H1 (cell line): ENCODE measurements at regions not wholly inside any gene's neighbourhood (a gene's known extent, or its start where the extent isn't known, plus 50 kb on each side); places are given as distances from the start of the nearest gene placed in this dataset.

Experiments used
- CTCF ChIA-PET: fragments of 300-600 bp; sonication (Branson Sonifier 250); formaldehyde crosslinking; loops from one replicate; lab custom pipeline; 2021; ENCODE audit not compliant: partially characterized antibody; lab: Charles Lee
- POLR2A ChIA-PET: fragments of 300-600 bp; sonication (Branson Sonifier 250); formaldehyde crosslinking; loops from one replicate; lab custom pipeline; 2021; ENCODE audit warnings: inconsistent platforms; ENCODE audit not compliant: partially characterized antibody; lab: Charles Lee
- DNase-seq, 2 experiments: peaks; one replicate each; pipeline versions ENCODE4 v3.0.0 to v3.0.0-alpha.2; 2010 to 2022; ENCODE audit warnings: low spot score in 2 of 2, low read depth in 1 of 2, mixed read lengths in 1 of 2
- FAIRE-seq: peaks from 2 replicates; lab custom pipeline; 2011; peaks lifted over from hg19 to GRCh38; lab: Jason Lieb, UNC
- H2AFZ ChIP-seq: 2 replicates; pipeline ENCODE4 v1.8.1; 2012; ENCODE audit warnings: low read length, inconsistent platforms
- H2AK5ac ChIP-seq: 2 replicates; pipeline ENCODE4 v1.6.1; 2013; ENCODE audit warnings: low read depth, low read length
- H2BK120ac ChIP-seq: replicated peaks from 2 replicates; pipeline ENCODE3; 2013; ENCODE audit warnings: low read depth, low read length, inconsistent platforms
- H2BK12ac ChIP-seq: 2 replicates; pipeline ENCODE4 v1.6.1; 2013; ENCODE audit warnings: low read depth, low read length
- H2BK15ac ChIP-seq: 2 replicates; pipeline ENCODE4 v1.6.1; 2013; ENCODE audit warnings: low read length
- H2BK20ac ChIP-seq: 2 replicates; pipeline ENCODE4 v1.6.1; 2013; ENCODE audit warnings: low read length
- H2BK5ac ChIP-seq: 2 replicates; pipeline ENCODE4 v1.6.1; 2013; ENCODE audit warnings: low read depth, low read length
- H3K14ac ChIP-seq: 2 replicates; pipeline ENCODE4 v1.6.1; 2013; ENCODE audit warnings: inconsistent platforms; ENCODE audit not compliant: insufficient read length
- H3K18ac ChIP-seq: 2 replicates; pipeline ENCODE4 v1.6.1; 2013; ENCODE audit warnings: low read length; ENCODE audit errors: extremely low read depth
- H3K23ac ChIP-seq: 2 replicates; pipeline ENCODE4 v1.6.1; 2013; ENCODE audit warnings: inconsistent platforms; ENCODE audit not compliant: insufficient read length
- H3K23me2 ChIP-seq: 2 replicates; pipeline ENCODE4 v1.6.1; 2013; ENCODE audit warnings: low read depth, low read length
- H3K27ac ChIP-seq: 2 replicates; pipeline ENCODE4 v1.6.1; 2011; ENCODE audit warnings: low read depth, low read length, inconsistent platforms
- H3K27me3 ChIP-seq, 4 experiments: replicated peaks in 1 of 4; 1 replicate in 1 of 4; 2 replicates in 3 of 4; pipeline versions ENCODE4 v1.6.1 to v1.8.1; 2011 to 2013; ENCODE audit warnings: low read length in 3 of 4, mild to moderate bottlenecking in 3 of 4, inconsistent platforms in 2 of 4, mixed read lengths in 2 of 4, moderate library complexity in 1 of 4; ENCODE audit not compliant: control insufficient read depth in 3 of 4, insufficient read depth in 3 of 4; ENCODE audit errors: extremely low read depth in 1 of 4
- H3K36me3 ChIP-seq, 4 experiments: 2 replicates each; pipeline versions ENCODE4 v1.6.1 to v1.8.1; 2011 to 2013; ENCODE audit warnings: mild to moderate bottlenecking in 4 of 4, low read length in 3 of 4, moderate library complexity in 2 of 4, control low read depth in 1 of 4, inconsistent platforms in 1 of 4; ENCODE audit not compliant: insufficient read depth in 4 of 4, control insufficient read depth in 2 of 4
- H3K4ac ChIP-seq: replicated peaks from 2 replicates; pipeline ENCODE3; 2013; ENCODE audit warnings: low read length, low read depth, mixed read lengths, inconsistent platforms; ENCODE audit not compliant: insufficient read length
- H3K4me1 ChIP-seq, 4 experiments: replicated peaks in 1 of 4; 1 replicate in 1 of 4; 2 replicates in 3 of 4; pipeline versions ENCODE4 v1.6.1 to v1.8.1; 2011 to 2013; ENCODE audit warnings: low read length in 3 of 4, inconsistent platforms in 2 of 4, mixed read lengths in 1 of 4; ENCODE audit not compliant: insufficient read depth in 4 of 4, control insufficient read depth in 3 of 4
- H3K4me2 ChIP-seq, 2 experiments: 2 replicates each; pipeline versions ENCODE4 v1.6.1 to v1.8.1; 2011 to 2013; ENCODE audit warnings: low read depth in 2 of 2, low read length in 2 of 2, control low read depth in 1 of 2, inconsistent platforms in 1 of 2, mild to moderate bottlenecking in 1 of 2; ENCODE audit not compliant: insufficient read depth in 1 of 2
- H3K4me3 ChIP-seq, 4 experiments: fragments of 200-600, 300-600 bp in 1 of 4; sonication (generic), shearing (Covaris generic), sonication (Bioruptor Twin) in 1 of 4; 2 replicates each; pipeline versions ENCODE4 v1.5.1 to v1.8.1; 2011 to 2016; ENCODE audit warnings: low read length in 4 of 4, low read depth in 3 of 4, control low read depth in 2 of 4, inconsistent platforms in 2 of 4, mild to moderate bottlenecking in 2 of 4, mixed read lengths in 1 of 4, moderate library complexity in 1 of 4; ENCODE audit not compliant: insufficient read depth in 2 of 4; ENCODE audit errors: extremely low read depth in 1 of 4
- H3K56ac ChIP-seq: replicated peaks from 2 replicates; pipeline ENCODE3; 2013; ENCODE audit warnings: low read depth, mild to moderate bottlenecking, mixed read lengths, low read length, inconsistent platforms; ENCODE audit not compliant: insufficient read length
- H3K79me1 ChIP-seq: 2 replicates; pipeline ENCODE4 v1.6.1; 2013; ENCODE audit warnings: low read depth, low read length, control low read depth
- H3K79me2 ChIP-seq, 2 experiments: 2 replicates each; pipeline versions ENCODE4 v1.6.1 to v1.8.1; 2012 to 2013; ENCODE audit warnings: low read length in 2 of 2, mild to moderate bottlenecking in 2 of 2, inconsistent platforms in 1 of 2; ENCODE audit not compliant: insufficient read depth in 2 of 2, control insufficient read depth in 1 of 2
- H3K9ac ChIP-seq, 4 experiments: replicated peaks in 1 of 4; 1 replicate in 1 of 4; 2 replicates in 3 of 4; pipeline versions ENCODE4 v1.6.1 to v1.8.1; 2011 to 2013; ENCODE audit warnings: low read depth in 3 of 4, low read length in 3 of 4, control low read depth in 2 of 4, mild to moderate bottlenecking in 2 of 4, moderate library complexity in 2 of 4, inconsistent platforms in 1 of 4; ENCODE audit errors: extremely low read depth in 1 of 4
- H3K9me3 ChIP-seq, 2 experiments: 2 replicates each; pipeline versions ENCODE4 v1.6.1 to v1.8.1; 2012 to 2013; ENCODE audit warnings: mild to moderate bottlenecking in 2 of 2, moderate library complexity in 2 of 2, control low read depth in 1 of 2, inconsistent platforms in 1 of 2, low read depth in 1 of 2, low read length in 1 of 2, mixed read lengths in 1 of 2; ENCODE audit not compliant: insufficient read depth in 2 of 2
- H4K20me1 ChIP-seq, 2 experiments: replicated peaks in 1 of 2; 2 replicates each; pipeline versions ENCODE3 to v1.8.1; 2011 to 2013; ENCODE audit warnings: inconsistent platforms in 2 of 2, low read length in 2 of 2, mild to moderate bottlenecking in 1 of 2; ENCODE audit not compliant: insufficient read depth in 2 of 2, control insufficient read depth in 1 of 2
- H4K5ac ChIP-seq: 2 replicates; pipeline ENCODE4 v1.6.1; 2013; ENCODE audit warnings: low read length, low read depth, mixed read lengths, inconsistent platforms; ENCODE audit not compliant: insufficient read length
- H4K8ac ChIP-seq: 2 replicates; pipeline ENCODE4 v1.8.0; 2013; ENCODE audit warnings: mild to moderate bottlenecking, moderate library complexity, low read length, inconsistent platforms; ENCODE audit not compliant: insufficient read depth; ENCODE audit errors: extremely low read depth
- H4K91ac ChIP-seq: replicated peaks from 2 replicates; pipeline ENCODE3; 2013; ENCODE audit warnings: low read length, mixed read lengths, inconsistent platforms; ENCODE audit not compliant: insufficient read length
- ASH2L ChIP-seq: fragments of 200-600, 300-600 bp; sonication (generic); IDR thresholded peaks from one replicate; pipeline ENCODE4 v1.7.1; 2017; ENCODE audit warnings: low read length
- CBX5 ChIP-seq: fragments of 300-800, 300-1000 bp; sonication (generic); IDR thresholded peaks from 2 replicates; pipeline ENCODE4 v1.7.1; 2016; ENCODE audit warnings: antibody characterized with exemption, low read length, low read depth
- CHD1 ChIP-seq: IDR thresholded peaks from 2 replicates; pipeline ENCODE4 v1.6.1; 2012; ENCODE audit warnings: low read depth, low read length, improper control_type of control experiment
- CTCF ChIP-seq, 3 experiments: IDR thresholded peaks; 1 replicate in 2 of 3; 2 replicates in 1 of 3; pipeline versions ENCODE4 v1.5.1 to v1.6.1; 2011; ENCODE audit warnings: low read length in 3 of 3, mild to moderate bottlenecking in 3 of 3, inconsistent platforms in 2 of 3, low read depth in 1 of 3, moderate library complexity in 1 of 3; ENCODE audit not compliant: insufficient read depth in 1 of 3; ENCODE audit errors: control extremely low read depth in 1 of 3
- EGR1 ChIP-seq: IDR thresholded peaks from 2 replicates; pipeline ENCODE4 v1.6.1; 2011; ENCODE audit warnings: low read depth, low read length, borderline replicate concordance
- GABPA ChIP-seq: IDR thresholded peaks from 2 replicates; pipeline ENCODE4 v1.6.1; 2011; ENCODE audit warnings: mild to moderate bottlenecking, low read length, moderate library complexity, borderline replicate concordance; ENCODE audit not compliant: insufficient read depth
- GTF2F1 ChIP-seq: IDR thresholded peaks from 2 replicates; pipeline ENCODE4 v1.6.1; 2012; ENCODE audit warnings: low read depth, low read length, improper control_type of control experiment, borderline replicate concordance
- JUN ChIP-seq: IDR thresholded peaks from 2 replicates; pipeline ENCODE4 v1.6.1; 2011; ENCODE audit warnings: low read depth, mild to moderate bottlenecking, improper control_type of control experiment, low read length
- SP1 ChIP-seq: IDR thresholded peaks from 2 replicates; pipeline ENCODE4 v1.6.1; 2011; ENCODE audit warnings: low read depth, low read length
- SP4 ChIP-seq: IDR thresholded peaks from 2 replicates; pipeline ENCODE4 v1.6.1; 2012; ENCODE audit warnings: low read length, inconsistent platforms
- TAF7 ChIP-seq: optimal IDR thresholded peaks from 2 replicates; pipeline ENCODE3; 2011; ENCODE audit warnings: low read depth, mild to moderate bottlenecking, inconsistent platforms, low read length, moderate library complexity, borderline replicate concordance
- TBP ChIP-seq: IDR thresholded peaks from 2 replicates; pipeline ENCODE4 v1.6.1; 2011; ENCODE audit warnings: low read depth, low read length, improper control_type of control experiment
- WGBS, 2 experiments: shearing (Covaris generic) in 1 of 2; methylation state at CpG; one replicate each; pipeline versions ENCODE4 v1.1.6 to v1.1.7; 2013 to 2015; ENCODE audit warnings: low lambda C conversion rate in 2 of 2, mixed read lengths in 2 of 2, inconsistent platforms in 1 of 2, low coverage in 1 of 2, missing lambda C conversion rate in 1 of 2; ENCODE audit not compliant: insufficient replicate concordance in 2 of 2, insufficient coverage in 1 of 2, insufficient read length in 1 of 2; ENCODE audit errors: extremely low coverage in 1 of 2, missing lambda C conversion rate in 1 of 2; 5-methylcytosine and 5-hydroxymethylcytosine counted together

GRCh38 chr6:82554666-82555065, 191.0 kb downstream of the TPBG start:
- no peak for FAIRE-seq
- no peaks in the 10 kb centered on the region for H3K23me2 ChIP-seq
- H3K79me1 ChIP-seq: no peaks in the 10 kb centered on the region
- H3K14ac ChIP-seq: no peak overlapping the region
- H3K9me3 ChIP-seq: no peaks in the 10 kb centered on the region
- H2BK20ac ChIP-seq: no peak overlapping the region
- no peak overlapping the region for H2BK12ac ChIP-seq
- H3K27ac ChIP-seq: no peak overlapping the region
- no peak overlapping the region for H2AFZ ChIP-seq
- H2BK15ac ChIP-seq: no peak overlapping the region
- no peaks in the 10 kb centered on the region for H3K79me2 ChIP-seq
- 100% methylated on average over 1 of the region's 1 CpG; no CpG with 5 or more reads in 1 of the 2 experiments for WGBS, 2 experiments
- H3K27me3 ChIP-seq: no peaks in the 10 kb centered on the region
- H3K18ac ChIP-seq: no peak overlapping the region
- H4K8ac ChIP-seq: no peak overlapping the region
- no peak overlapping the region for H4K91ac ChIP-seq
- no peak overlapping the region for H3K23ac ChIP-seq
- no peak overlapping the region for H3K4me2 ChIP-seq
- H2BK5ac ChIP-seq: no peak overlapping the region
- no peaks in the 10 kb centered on the region for H3K4me1 ChIP-seq
- no peaks in the 10 kb centered on the region for H4K20me1 ChIP-seq
- ChIA-PET CTCF (no interaction called here), POLR2A (no interaction called here)
- H4K5ac ChIP-seq: no peak overlapping the region
- no peak overlapping the region for H3K9ac ChIP-seq
- H3K36me3 ChIP-seq: no peaks in the 10 kb centered on the region
- H2BK120ac ChIP-seq: no peak overlapping the region
- DNase-seq: no peak
- H3K56ac ChIP-seq: no peak overlapping the region
- no peak overlapping the region for H3K4ac ChIP-seq
- H3K4me3 ChIP-seq: no peak overlapping the region
- H2AK5ac ChIP-seq: no peak overlapping the region
- TF ChIP-seq JUN (no peak), EGR1 (no peak), TBP (no peak), SP1 (no peak), ASH2L (no peak), SP4 (no peak), CTCF (IDR thresholded peaks at IDR 0.05; ENCODE audit: control extremely low read depth in 1 of 3, insufficient read depth in 1 of 3, low read depth in 1 of 3, low read length in 3 of 3) (no peak), CHD1 (no peak), TAF7 (no peak), GABPA (no peak), CBX5 (no peak), GTF2F1 (no peak)
